Omental fat pad (tissue), 3 donors: ENCODE measurements at regions not wholly inside any gene's neighbourhood (a gene's known extent, or its start where the extent isn't known, plus 50 kb on each side); places are given as distances from the start of the nearest gene placed in this dataset.

Experiments
- ATAC-seq: fragments of 150-250 bp; one replicate; pipeline ENCODE4 v1.9.1; 2016; ENCODE audit warnings: mild to moderate bottlenecking, moderate library complexity; ENCODE audit not compliant: low FRiP score
- DNase-seq: peaks from one replicate; pipeline ENCODE4 v3.0.0-alpha.2; 2019; ENCODE audit warnings: low spot score
- TF ChIP-seq, protein P1 (sequence below), 3 donors: fragments of 450-650 bp; IDR thresholded peaks; one replicate each; pipeline ENCODE4 v1.5.1; 2016 to 2017; ENCODE audit warnings: antibody characterized with exemption in 3 of 3, mild to moderate bottlenecking in 3 of 3, moderate library complexity in 2 of 3

DNA sequence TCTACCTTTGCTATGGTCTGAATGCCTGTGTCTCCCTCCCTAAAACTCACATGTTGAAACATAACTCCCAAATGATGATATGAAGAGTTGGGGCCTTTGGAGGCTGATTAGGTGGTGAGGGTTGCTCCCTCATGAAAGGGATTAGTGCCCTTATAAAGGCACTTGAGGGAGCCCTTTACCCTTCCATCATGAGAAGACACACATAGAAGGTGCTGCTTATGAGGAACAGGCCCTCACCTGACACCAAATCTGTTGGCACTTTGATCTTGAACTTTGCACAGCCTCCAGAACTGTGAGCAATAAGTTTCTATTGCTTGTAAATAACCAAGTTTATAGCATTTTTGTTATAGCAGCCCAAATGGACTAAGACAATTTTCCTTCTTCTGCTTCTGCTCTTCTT lies 76.2 kb upstream of the ADAMTS9 start:
- TF ChIP-seq, protein P1, sequence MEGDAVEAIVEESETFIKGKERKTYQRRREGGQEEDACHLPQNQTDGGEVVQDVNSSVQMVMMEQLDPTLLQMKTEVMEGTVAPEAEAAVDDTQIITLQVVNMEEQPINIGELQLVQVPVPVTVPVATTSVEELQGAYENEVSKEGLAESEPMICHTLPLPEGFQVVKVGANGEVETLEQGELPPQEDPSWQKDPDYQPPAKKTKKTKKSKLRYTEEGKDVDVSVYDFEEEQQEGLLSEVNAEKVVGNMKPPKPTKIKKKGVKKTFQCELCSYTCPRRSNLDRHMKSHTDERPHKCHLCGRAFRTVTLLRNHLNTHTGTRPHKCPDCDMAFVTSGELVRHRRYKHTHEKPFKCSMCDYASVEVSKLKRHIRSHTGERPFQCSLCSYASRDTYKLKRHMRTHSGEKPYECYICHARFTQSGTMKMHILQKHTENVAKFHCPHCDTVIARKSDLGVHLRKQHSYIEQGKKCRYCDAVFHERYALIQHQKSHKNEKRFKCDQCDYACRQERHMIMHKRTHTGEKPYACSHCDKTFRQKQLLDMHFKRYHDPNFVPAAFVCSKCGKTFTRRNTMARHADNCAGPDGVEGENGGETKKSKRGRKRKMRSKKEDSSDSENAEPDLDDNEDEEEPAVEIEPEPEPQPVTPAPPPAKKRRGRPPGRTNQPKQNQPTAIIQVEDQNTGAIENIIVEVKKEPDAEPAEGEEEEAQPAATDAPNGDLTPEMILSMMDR (IDR thresholded peaks at IDR 0.05), result no peak
- no peak for DNase-seq
- ATAC-seq, result no peak

DNA sequence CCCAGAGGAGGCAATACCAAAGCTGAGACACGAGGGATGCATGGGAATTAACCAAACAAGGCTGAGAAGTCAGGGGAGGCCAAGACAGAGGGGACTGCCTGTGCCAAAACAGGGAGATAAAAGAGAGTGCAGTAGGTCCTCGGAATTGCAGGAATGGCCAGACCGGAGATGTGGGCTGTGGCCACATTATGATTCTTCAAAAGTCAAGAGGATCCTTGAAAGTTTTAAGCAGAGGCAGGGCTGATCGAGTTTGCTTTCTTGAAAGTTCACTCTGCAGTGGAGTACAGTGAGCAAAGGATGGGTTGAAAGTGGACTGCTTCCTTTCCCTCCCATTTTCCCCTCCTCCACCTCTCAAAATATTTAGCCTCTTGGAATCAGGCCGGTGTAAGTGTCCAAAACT lies 73.9 kb upstream of the ADAMTS9 start:
- DNase-seq (no peak), ATAC-seq (no peak)
- TF ChIP-seq, protein P1 (IDR thresholded peaks at IDR 0.05), result no peak

DNA sequence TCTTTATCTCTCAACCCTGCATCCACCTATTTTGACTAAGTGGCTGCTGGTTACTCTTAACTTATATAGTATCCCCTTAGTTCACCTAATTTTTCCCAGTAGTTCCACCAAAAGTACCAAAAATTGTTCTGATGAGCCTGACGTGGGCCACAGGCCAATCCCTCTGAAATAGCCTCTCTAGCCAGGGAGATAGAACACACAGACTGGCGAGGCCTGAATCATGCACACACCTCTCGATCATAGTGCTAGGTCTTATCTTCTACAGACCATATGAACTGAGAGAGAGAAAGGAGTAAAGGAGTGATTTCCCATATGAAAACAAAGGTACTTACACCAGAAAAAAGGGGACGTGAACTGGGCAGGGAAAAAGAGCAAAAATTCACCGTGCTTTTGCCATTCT lies 72.5 kb upstream of the ADAMTS9 start:
- DNase-seq, result no peak
- TF ChIP-seq, protein P1 (IDR thresholded peaks at IDR 0.05), result no peak
- no peak for ATAC-seq

DNA sequence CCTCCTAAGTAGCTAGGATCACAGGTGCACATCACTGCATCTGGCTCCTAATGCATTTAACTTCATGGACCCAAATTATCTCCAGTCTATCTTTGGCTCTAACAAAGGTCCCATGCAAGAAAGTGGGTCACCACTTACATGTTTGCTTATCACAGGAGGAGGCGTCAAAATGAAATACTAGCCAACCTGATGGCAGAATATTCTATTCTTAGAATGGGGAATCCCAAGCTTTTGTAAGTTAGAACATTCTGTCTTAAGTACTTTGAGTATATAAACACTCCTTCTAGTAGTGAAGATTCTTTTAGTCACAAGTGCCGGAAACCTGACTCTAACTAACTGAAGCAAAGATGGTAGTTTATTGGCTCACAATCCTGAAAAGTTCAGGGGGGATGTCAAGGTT lies 72.0 kb upstream of the ADAMTS9 start:
- DNase-seq (no peak), ATAC-seq (peak; percentile 44)
- TF ChIP-seq, protein P1 (IDR thresholded peaks at IDR 0.05), result no peak

DNA sequence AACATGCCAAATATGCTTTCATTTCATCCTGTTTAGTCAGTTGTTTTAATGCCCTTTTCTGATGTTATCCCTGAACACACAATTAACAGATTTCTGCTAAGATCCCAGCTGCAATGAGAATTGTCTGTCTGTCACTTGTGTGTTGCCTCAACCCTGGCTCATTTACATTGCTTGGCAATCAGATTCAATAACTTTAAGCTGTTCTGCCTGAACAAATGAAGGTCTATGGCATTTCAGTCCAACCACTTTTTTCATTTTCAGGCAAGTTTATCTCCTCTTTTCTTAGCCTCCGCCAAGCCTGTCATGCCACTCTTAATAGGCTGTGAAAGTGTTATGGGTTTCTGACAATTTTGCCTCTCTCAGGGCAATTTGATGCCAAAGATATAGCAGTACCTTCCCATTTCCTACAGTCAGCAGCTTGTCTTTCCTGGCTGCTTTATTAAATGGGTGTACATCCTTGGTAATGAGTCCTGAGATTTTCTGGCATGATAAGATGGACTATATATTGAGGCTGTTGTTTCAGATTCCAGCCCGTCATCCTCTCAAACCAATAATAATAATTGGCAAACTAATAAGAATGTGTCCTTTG lies 68.7 kb upstream of the ADAMTS9 start:
- TF ChIP-seq, protein P1 (IDR thresholded peaks at IDR 0.05), result no peak
- ATAC-seq (no peak), DNase-seq (no peak)

DNA sequence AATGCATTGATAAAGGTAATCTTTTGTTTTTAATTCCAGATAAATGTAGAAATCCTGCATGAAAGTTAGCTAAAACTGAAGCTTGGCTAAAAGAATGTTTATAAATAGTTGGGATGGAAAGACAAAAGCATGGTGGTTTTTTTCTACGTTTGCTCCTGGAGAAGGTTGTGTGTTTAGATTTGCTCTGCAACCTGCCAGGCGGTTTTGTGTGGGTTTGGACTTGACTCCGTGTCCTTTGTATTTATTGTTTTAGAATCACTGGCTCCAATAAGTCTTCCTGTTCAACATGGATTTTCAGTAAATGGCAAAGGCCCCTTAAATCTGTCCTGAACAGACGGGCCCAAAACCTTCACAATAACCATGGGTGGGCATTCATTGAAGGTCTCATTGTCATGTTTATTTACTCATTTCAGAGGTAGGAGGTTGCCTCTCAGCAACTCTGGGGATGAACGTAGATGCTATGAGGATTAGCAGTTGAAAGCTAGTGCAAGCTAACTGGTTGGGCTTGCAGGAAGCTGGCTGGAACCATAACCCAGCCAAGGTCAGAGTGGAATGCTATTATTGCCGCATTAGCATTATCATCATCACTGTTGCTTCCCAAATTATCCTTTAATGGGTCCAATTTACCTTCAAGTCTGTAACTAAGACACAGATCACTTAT lies 60.6 kb upstream of the ADAMTS9 start:
- DNase-seq (no peak), ATAC-seq (no peak)
- TF ChIP-seq, protein P1 (IDR thresholded peaks at IDR 0.05), result no peak

DNA sequence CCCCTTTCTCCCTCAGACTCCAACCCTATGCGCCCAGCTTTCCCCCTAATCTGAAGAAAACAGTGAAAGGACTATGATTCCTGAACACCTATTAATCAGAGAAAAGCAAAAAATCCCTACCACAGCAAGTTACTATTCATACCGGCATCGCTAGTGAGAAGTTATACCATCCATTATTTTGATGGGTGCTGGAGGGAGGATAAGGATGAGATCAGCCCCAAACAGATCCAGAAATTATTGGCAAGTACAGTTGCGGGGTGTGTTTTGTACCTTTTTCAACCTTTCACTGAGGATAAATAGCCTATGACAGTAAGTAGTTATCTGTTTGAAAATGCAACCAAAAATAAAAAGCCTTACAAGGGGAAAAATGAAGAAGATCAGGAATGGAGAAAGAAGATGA lies 59.9 kb upstream of the ADAMTS9 start:
- no peak for DNase-seq
- peak; percentile 85 for ATAC-seq
- TF ChIP-seq, protein P1 (IDR thresholded peaks at IDR 0.05), result no peak
